HL-60 (cell line): ENCODE measurements at regions not wholly inside any gene's neighbourhood (a gene's known extent, or its start where the extent isn't known, plus 50 kb on each side); places are given as distances from the start of the nearest gene placed in this dataset.

Experiments
- GABPA ChIP-seq: IDR thresholded peaks from 2 replicates; pipeline ENCODE4 v1.6.1; 2012; ENCODE audit warnings: low read depth
- TF ChIP-seq, protein P1 (sequence below): IDR thresholded peaks from one replicate; pipeline ENCODE4 v1.5.1; 2011; ENCODE audit warnings: low read length, control low read depth, inconsistent platforms; ENCODE audit not compliant: insufficient read depth

DNA sequence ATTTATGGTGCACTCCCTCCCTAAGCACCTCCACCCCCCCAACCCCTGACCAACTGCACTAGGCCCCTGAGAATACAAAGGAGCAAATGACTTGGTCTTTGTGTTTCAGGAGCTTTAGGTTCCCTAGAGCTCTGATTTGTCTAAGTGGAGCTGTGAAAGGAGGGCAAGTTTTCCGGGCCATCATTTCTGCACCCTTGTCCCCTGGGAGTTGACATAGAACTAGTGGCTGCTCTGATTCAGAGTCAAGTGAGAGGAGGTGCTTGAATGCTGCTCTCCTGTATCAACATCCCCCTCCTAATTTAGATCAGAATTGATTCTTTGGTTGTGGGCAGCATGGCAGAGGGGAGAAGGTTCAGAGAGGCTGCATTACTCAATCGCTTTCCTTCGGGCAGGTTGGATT lies 391.6 kb downstream of the KCNRG start:
- no peak for TF ChIP-seq GABPA
- TF ChIP-seq, protein P1, sequence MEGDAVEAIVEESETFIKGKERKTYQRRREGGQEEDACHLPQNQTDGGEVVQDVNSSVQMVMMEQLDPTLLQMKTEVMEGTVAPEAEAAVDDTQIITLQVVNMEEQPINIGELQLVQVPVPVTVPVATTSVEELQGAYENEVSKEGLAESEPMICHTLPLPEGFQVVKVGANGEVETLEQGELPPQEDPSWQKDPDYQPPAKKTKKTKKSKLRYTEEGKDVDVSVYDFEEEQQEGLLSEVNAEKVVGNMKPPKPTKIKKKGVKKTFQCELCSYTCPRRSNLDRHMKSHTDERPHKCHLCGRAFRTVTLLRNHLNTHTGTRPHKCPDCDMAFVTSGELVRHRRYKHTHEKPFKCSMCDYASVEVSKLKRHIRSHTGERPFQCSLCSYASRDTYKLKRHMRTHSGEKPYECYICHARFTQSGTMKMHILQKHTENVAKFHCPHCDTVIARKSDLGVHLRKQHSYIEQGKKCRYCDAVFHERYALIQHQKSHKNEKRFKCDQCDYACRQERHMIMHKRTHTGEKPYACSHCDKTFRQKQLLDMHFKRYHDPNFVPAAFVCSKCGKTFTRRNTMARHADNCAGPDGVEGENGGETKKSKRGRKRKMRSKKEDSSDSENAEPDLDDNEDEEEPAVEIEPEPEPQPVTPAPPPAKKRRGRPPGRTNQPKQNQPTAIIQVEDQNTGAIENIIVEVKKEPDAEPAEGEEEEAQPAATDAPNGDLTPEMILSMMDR = no peak
